ENCODE measurements at regions not wholly inside any gene's neighbourhood (a gene's known extent, or its start where the extent isn't known, plus 50 kb on each side); places are given as distances from the start of the nearest gene placed in this dataset.

DNA sequence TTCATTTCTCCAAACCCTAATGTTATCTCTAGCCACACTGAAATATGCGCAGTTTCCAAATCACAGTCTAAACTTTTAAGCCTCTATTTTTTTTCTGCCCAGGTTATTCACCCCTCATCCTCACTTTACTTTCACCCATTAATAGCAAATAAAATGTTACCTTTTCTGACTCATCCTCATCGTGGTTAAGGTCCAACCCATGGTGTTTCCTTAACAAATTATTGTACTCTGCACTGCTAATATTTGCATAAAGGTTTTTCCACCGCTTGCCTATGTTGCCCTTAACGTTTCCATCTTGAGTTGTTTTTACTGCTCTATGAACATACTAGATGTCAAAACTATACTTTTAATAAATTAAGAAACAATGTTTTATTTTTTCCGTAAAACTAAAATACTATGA is 780.9 kb upstream of the KLHL1 start (continued):
- TF ChIP-seq, protein P1, sequence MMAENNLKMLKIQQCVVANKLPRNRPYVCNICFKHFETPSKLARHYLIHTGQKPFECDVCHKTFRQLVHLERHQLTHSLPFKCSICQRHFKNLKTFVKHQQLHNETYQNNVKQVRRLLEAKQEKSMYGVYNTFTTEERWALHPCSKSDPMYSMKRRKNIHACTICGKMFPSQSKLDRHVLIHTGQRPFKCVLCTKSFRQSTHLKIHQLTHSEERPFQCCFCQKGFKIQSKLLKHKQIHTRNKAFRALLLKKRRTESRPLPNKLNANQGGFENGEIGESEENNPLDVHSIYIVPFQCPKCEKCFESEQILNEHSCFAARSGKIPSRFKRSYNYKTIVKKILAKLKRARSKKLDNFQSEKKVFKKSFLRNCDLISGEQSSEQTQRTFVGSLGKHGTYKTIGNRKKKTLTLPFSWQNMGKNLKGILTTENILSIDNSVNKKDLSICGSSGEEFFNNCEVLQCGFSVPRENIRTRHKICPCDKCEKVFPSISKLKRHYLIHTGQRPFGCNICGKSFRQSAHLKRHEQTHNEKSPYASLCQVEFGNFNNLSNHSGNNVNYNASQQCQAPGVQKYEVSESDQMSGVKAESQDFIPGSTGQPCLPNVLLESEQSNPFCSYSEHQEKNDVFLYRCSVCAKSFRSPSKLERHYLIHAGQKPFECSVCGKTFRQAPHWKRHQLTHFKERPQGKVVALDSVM (CRISPR knock-in tag; IDR thresholded peaks at IDR 0.05): no peak
- no peak for TF ChIP-seq NAIF1 (CRISPR knock-in tag; IDR thresholded peaks at IDR 0.05; ENCODE audit: borderline replicate concordance)
- no peak for TF ChIP-seq SOX6 (IDR thresholded peaks at IDR 0.05)
- TF ChIP-seq SOX6 (CRISPR knock-in tag; IDR thresholded peaks at IDR 0.05): peak; percentile 80
- peak; percentile 73 for TF ChIP-seq CREM (IDR thresholded peaks at IDR 0.05)
- no peak for TF ChIP-seq CREM (CRISPR knock-in tag; IDR thresholded peaks at IDR 0.05)
- peak; percentile 92 for TF ChIP-seq FOSL2 (CRISPR knock-in tag; IDR thresholded peaks at IDR 0.05)
- no peak for TF ChIP-seq ZSCAN31 (CRISPR knock-in tag; IDR thresholded peaks at IDR 0.05; ENCODE audit: low read depth)
- TF ChIP-seq POLR2A (IDR thresholded peaks at IDR 0.05; ENCODE audit: insufficient read depth in 1 of 2, low read depth in 2 of 2, low read length in 2 of 2): no peak
- peak; percentile 29; the same call in 1 of the 2 replicates for TF ChIP-seq YEATS2 (CRISPR knock-in tag; IDR thresholded peaks at IDR 0.05; ENCODE audit: borderline replicate concordance)
- TF ChIP-seq FOXA1 (IDR thresholded peaks at IDR 0.05): peak; percentile 83
- TF ChIP-seq FOXA1 (CRISPR knock-in tag; IDR thresholded peaks at IDR 0.05): peak; percentile 79
- TF ChIP-seq ADNP (CRISPR knock-in tag; IDR thresholded peaks at IDR 0.05): no peak
- TF ChIP-seq JUNB (CRISPR knock-in tag; IDR thresholded peaks at IDR 0.05; ENCODE audit: borderline replicate concordance): peak; percentile 93
- TF ChIP-seq HOXA5 (CRISPR knock-in tag; IDR thresholded peaks at IDR 0.05): peak; percentile 36; the same call in 1 of the 2 replicates
- TF ChIP-seq, protein P2, sequence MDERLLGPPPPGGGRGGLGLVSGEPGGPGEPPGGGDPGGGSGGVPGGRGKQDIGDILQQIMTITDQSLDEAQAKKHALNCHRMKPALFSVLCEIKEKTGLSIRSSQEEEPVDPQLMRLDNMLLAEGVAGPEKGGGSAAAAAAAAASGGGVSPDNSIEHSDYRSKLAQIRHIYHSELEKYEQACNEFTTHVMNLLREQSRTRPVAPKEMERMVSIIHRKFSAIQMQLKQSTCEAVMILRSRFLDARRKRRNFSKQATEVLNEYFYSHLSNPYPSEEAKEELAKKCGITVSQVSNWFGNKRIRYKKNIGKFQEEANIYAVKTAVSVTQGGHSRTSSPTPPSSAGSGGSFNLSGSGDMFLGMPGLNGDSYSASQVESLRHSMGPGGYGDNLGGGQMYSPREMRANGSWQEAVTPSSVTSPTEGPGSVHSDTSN (CRISPR knock-in tag; IDR thresholded peaks at IDR 0.05): no peak
- 0 out of 2 replicates have a peak, but pooled peaks have one; percentile 47 for TF ChIP-seq ERF (CRISPR knock-in tag; IDR thresholded peaks at IDR 0.05)
- TF ChIP-seq, protein P3, sequence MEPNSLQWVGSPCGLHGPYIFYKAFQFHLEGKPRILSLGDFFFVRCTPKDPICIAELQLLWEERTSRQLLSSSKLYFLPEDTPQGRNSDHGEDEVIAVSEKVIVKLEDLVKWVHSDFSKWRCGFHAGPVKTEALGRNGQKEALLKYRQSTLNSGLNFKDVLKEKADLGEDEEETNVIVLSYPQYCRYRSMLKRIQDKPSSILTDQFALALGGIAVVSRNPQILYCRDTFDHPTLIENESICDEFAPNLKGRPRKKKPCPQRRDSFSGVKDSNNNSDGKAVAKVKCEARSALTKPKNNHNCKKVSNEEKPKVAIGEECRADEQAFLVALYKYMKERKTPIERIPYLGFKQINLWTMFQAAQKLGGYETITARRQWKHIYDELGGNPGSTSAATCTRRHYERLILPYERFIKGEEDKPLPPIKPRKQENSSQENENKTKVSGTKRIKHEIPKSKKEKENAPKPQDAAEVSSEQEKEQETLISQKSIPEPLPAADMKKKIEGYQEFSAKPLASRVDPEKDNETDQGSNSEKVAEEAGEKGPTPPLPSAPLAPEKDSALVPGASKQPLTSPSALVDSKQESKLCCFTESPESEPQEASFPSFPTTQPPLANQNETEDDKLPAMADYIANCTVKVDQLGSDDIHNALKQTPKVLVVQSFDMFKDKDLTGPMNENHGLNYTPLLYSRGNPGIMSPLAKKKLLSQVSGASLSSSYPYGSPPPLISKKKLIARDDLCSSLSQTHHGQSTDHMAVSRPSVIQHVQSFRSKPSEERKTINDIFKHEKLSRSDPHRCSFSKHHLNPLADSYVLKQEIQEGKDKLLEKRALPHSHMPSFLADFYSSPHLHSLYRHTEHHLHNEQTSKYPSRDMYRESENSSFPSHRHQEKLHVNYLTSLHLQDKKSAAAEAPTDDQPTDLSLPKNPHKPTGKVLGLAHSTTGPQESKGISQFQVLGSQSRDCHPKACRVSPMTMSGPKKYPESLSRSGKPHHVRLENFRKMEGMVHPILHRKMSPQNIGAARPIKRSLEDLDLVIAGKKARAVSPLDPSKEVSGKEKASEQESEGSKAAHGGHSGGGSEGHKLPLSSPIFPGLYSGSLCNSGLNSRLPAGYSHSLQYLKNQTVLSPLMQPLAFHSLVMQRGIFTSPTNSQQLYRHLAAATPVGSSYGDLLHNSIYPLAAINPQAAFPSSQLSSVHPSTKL (CRISPR knock-in tag; IDR thresholded peaks at IDR 0.05): peak; percentile 95
- TF ChIP-seq, protein P4, sequence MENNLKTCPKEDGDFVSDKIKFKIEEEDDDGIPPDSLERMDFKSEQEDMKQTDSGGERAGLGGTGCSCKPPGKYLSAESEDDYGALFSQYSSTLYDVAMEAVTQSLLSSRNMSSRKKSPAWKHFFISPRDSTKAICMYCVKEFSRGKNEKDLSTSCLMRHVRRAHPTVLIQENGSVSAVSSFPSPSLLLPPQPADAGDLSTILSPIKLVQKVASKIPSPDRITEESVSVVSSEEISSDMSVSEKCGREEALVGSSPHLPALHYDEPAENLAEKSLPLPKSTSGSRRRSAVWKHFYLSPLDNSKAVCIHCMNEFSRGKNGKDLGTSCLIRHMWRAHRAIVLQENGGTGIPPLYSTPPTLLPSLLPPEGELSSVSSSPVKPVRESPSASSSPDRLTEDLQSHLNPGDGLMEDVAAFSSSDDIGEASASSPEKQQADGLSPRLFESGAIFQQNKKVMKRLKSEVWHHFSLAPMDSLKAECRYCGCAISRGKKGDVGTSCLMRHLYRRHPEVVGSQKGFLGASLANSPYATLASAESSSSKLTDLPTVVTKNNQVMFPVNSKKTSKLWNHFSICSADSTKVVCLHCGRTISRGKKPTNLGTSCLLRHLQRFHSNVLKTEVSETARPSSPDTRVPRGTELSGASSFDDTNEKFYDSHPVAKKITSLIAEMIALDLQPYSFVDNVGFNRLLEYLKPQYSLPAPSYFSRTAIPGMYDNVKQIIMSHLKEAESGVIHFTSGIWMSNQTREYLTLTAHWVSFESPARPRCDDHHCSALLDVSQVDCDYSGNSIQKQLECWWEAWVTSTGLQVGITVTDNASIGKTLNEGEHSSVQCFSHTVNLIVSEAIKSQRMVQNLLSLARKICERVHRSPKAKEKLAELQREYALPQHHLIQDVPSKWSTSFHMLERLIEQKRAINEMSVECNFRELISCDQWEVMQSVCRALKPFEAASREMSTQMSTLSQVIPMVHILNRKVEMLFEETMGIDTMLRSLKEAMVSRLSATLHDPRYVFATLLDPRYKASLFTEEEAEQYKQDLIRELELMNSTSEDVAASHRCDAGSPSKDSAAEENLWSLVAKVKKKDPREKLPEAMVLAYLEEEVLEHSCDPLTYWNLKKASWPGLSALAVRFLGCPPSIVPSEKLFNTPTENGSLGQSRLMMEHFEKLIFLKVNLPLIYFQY (CRISPR knock-in tag; IDR thresholded peaks at IDR 0.05; ENCODE audit: borderline replicate concordance): 0 out of 2 replicates have a peak, but pooled peaks have one; percentile 31
- TF ChIP-seq ZNF10 (CRISPR knock-in tag; IDR thresholded peaks at IDR 0.05; ENCODE audit: borderline replicate concordance, low read depth): no peak
- TF ChIP-seq KMT2B (CRISPR knock-in tag; IDR thresholded peaks at IDR 0.05): no peak
- TF ChIP-seq GATAD2A (CRISPR knock-in tag; IDR thresholded peaks at IDR 0.05): peak; percentile 90
